ENCODE measurements at regions not wholly inside any gene's neighbourhood (a gene's known extent, or its start where the extent isn't known, plus 50 kb on each side); places are given as distances from the start of the nearest gene placed in this dataset.

DNA sequence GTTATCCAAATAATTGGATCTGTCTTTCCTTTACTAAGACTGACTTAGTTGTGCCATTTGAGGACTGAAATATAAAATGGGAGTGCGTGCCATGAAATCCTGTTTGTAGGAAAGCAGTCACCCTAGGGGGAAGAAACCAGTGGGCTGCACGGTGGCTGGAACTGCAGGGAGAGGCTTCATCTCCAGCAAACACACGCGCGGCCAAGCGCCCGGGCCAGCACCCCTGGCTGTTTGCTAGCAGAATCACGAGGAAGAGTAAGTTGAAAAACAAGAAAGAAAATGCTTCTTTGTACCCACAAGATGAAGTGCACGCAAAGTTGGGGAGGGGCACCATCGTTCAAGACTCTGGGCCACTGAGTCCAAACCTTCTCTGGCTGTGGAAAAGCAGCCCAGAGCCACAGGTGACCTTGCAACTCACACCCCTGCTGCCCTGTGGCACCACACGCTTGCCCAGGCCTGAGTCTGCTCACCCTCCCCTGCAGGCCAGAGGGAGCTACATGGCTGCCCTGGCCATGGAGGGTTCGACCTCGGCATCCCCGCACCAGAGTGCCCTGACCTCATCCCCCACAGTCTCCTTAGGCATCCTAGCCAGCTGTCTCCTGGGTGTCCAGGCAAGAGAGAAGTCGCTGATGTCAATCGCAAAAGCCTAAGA is 55.2 kb downstream of the IRX2 start:
- no peak for DNase-seq

DNA sequence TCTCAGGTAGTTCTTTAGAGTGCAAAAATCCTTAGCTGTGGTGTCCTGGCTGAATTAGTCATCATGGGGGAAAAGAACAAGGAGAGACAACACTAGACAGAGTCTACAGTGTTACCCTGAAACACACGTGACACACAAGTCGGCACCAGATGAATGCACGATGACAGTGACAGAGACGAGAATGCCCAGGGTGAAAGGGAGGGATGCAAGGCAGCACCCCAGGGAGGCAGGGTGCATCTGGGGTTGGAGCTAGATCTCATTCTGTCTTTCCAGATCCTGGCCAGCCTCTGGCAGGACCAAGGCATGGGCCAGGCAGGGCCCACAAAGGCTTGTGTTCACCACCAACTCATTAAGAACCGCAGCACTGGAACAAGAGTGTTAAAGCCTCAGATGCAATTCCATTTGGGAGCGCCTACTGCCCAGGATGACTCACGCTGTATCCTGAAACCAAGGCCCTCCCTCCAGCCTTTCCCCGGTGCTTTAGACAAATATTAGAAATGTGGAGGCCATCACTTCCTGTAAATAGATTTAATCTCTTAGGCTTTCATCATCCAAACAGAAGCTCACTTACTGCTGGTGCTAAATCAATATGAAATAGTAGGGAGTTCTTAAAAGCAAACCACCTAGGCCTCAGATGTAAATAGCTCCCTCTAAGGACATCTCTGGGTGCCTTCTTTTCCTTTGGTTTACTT is 56.1 kb downstream of the IRX2 start:
- no peak for DNase-seq

DNA sequence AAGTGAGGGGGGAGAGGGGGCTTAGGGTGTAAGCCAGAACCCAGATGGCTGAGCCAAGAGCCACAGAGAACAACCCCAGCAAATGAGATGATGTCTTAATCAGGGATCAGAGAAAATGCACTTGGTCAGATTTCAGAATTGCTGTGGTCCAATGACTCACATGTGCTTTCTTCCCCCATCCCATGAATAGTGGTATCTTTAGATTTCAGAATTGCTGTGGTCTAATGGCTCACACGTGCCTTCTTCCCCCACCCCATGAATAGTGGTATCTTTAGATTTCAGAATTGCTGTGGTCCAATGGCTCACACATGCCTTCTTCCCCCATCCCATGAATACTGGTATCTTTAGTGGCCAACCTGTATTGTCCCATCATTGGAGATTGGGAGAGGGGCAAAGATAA is 59.9 kb downstream of the IRX2 start:
- DNase-seq: no peak

DNA sequence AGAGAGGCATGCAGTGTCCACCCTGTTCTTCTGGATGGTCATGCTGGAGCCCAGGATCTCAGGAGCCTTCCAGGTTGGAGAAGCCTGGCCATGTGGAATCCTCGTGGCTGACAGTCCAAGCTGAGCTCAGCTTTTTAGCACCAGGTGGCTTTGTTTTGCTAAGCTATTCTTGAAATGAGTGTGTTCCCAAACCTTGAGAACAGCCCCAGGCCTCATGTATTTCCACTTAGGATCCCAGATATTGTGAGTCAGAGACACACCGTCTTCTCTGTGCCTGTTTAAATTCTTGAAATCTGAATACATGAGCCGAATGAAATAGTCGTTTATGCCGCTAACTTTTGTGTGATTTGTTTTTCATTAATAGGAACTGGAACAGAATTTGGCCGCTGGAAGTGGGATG is 61.2 kb downstream of the IRX2 start:
- no peak for DNase-seq

DNA sequence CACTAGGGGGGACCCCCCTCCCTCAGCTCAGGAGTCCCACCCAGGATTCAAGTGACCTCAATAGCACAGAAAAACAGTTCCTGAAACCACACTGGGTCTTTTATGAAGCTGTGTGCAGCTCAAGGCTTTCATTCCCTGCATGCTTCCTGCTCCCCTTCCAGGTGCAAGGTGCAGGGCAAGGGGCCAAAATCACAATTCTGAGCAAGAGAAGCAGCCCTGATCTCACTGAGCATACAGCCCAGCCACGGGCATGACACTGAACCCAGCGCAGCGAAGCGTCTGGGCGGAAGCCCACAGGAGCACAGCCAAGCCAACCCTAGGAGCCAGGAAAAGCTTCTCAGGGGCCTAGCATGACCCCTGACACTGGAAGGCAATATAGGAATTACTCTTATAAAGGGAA is 62.9 kb downstream of the IRX2 start:
- no peak for DNase-seq

DNA sequence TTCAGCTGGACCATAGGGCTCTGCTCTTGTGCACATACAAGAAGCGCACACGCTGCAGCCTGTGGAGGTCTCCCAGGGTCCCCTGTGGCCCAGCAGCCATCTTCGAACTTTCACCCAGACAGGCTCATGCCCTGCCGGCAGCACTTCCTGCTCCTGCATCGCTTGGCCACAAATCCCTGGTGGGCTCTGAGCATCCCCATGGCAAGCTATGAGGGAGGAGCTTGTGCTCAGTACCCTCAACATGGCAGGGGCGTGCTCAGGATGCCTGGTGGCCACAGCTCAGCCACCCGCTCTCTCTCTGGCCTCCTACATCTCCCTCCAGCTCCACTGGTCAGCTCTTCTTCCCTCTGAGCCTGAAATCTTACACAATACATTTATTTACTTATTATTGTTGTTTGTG is 63.7 kb downstream of the IRX2 start:
- no peak for DNase-seq

DNA sequence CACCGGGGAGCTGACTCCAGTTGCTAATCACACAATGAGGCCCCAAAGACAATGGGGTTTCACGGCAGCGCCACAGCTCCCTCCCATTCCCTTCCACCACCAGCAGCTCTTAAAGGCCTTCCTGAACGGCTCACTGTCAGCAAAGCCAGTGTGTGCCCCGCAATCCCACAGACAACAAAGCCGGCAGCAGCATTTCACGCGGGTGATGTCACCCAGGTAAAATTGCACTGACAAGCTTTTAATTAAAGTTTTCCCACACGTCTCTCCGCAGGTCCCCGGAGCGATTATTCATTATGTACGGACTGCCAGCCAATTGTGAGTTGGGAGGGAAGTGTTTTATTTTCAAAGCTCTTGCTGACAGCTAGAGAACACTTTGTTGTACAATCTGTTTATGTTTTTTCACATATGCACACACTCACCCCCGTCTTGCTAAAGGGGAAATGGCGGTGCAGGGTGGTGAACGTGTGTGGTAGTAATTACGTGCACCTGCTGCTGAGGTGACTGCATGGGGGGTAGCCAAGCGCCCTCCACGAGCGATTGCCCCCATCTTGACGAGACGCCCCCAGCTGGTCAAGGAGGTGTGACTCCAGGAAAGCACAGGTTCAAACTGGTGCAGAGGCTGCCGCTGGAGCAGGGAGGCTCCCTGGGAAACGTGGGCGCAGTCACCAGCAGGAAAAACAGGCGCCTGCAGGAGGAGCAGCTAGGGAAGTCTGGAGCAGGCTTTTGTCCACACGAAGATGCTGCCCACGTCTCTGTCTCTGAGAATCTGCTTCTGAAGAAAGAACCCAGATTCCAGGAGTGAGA is 65.0 kb downstream of the IRX2 start:
- DNase-seq: peak; percentile 18

DNA sequence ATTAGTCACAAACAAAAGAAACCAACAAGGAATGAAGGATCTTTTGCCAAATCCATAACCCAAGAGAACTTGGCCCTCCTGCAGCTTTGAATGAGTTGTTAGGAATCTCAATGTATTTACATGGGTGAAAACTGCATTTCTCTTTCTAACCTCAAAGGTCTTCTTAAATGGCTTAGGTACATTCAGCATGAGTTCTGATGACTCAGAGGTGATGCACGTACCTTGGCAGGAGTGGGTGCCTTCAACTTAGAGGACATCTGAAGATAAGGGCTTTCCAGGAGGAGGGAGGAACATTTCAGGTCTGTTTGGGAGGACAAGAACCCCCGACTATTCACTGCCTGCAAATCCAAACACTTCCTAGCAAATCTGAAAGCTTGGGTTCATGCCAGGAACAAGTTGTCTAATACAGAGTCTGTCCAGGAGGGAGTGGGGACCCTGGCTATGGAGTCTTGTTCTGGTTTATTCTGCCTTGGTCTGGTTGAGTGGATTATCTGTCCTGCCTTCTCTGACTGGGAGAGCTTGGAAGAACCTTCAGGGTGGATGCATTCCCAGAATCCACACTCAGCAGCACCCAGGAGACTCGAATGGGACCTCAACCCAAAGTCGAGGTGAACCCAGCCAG is 65.7 kb downstream of the IRX2 start:
- no peak for DNase-seq

DNA sequence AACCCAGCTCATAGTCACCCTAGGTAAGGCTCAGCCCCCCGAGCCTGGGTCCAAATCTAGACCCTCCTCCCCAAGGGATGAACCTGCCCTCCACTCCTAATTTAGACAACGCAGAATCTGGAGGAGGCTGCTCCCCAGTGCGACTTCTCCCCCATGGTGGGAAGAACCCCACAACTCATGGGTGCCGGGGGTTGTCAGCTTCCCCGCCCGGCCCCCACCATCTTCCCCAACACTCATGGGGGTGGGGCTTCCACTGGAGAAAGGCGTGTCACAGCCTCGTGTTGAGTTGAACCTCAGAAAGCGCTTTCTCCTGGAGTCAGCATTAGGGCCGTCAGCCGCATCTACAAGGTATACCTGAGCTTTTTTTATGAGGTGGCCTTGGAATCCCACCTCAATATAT is 66.9 kb downstream of the IRX2 start:
- no peak for DNase-seq

DNA sequence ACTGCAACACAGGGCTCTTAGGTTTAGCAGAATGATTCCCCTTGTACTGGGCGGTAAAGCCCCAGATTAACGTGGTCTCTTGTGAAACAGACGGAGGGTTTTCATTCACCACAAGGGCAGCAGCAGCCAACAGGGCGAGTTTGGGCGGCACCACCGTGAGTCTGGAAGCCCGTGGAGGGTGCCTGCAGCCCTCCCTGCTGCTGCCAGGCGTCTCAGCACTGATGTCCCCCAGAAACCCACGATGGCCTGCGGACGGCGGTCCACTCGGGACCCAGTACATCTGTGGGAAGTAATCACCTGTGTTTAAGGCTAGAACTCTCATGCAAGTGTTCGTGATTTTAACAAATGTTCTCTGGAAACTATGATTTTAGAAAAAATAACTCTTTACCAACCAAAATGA is 67.8 kb downstream of the IRX2 start:
- no peak for DNase-seq

DNA sequence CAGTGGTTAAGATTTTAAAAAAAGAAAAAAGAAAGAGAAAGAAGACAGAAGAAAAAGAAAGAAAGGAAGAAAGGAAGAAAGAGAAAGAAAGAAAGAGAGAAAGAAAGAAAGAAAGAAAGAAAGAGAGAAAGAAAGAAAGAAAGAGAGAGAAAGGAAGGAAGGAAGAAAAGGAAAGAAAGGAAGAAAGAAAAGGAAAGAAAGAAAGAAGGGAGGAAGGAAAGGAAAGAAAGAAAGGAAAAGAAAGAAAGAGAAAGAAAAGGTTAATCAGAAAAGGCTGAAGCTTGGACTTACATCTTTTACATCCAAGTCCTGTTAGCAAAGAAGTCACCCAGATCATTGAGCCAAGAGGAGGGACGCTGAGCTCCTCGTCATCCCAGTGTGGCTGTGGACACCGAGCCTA is 70.0 kb downstream of the IRX2 start:
- DNase-seq: no peak

DNA sequence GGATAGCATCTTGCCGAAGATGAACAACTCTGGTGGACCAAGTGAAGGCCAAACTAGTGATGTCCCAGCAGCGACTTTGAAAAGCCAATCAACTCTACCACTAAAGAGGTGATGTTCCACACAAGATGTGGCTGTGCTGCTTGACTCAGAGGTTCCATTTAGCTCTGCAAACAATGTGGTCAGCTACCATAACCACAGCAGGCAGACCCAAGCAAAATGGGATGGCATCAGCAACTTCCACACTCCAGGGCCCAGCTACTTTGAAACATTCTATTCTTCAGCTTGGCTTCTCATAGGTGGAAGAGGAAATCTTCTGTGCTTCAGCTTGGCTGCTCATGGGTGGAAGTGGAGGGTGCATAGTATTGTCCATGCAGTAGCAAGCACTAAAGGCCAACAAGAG is 70.5 kb downstream of the IRX2 start:
- no peak for DNase-seq

DNA sequence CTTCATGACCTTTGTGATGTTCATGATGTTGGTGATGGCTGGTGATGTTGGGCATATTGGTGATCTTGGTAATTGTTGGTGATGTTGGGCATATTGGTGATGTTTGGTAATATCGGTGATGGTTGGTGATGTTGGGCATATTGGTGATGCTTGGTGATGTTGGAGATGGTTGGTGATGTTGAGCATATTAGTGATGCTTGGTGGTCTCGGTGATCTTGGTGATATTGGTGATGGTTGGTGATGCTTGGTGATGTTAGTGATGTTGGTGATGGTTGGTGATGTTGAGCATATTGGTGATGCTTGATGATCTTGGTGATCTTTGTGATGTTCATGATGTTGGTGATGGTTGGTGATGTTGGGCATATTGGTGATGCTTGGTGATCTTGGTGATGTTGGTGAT is 73.8 kb downstream of the IRX2 start:
- no peak for DNase-seq

DNA sequence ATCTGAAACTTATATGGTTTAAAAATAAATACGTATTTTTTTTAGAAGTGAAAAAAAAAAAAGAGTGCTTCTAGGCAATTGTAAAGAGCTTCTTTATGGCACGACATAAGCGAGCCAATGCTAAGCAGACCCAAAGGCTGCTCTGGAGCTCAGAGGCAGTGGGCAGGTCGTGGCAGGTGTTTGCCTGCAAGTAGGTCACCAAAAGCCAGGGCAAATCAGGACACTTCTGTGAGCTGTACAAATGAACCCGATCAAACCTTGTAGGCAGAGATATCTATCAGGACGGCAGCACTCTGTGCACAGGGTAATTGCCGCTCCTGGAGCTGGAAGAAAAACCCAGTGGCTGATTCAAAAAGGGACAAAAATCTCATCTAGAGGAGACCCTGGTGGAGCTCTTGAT is 75.9 kb downstream of the IRX2 start:
- DNase-seq: no peak

DNA sequence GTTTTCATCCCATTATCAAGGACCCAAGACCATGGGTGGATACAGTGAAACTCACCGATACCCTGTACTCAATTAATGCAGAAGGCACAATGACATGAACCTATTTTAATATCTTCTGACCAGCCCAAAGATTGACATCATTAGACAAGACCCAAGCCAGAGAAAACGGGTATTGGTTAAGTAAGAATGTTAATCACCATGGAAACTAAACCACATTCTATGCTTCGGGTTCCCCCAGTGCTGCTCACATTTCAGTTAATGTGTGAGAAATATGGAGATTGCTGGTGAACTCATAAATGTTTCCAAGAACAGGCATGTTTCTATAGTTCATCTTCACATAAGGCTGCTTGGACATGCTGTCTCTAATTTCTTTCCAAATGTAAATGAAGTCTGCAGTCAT is 77.0 kb downstream of the IRX2 start:
- DNase-seq: no peak

DNA sequence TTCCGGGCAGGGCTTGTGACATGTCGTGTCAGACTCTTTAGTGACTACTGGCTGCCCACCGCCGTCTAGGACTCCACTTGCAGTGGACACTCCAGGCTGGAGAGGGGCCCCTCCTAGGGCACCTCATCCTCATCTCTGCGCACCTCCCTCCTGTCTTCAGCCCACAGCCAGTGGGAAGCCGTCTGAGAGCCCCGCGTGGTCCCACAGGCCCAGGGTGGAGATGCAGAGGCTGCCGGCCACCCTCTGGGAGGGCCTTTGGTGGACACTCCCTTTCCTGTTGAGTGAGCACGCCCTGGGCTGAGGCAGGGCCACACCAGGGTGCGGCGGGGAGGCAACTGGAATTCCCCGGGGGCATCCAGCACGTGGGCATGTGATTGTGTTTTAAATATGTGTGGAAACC is 80.5 kb downstream of the IRX2 start:
- DNase-seq: no peak

DNA sequence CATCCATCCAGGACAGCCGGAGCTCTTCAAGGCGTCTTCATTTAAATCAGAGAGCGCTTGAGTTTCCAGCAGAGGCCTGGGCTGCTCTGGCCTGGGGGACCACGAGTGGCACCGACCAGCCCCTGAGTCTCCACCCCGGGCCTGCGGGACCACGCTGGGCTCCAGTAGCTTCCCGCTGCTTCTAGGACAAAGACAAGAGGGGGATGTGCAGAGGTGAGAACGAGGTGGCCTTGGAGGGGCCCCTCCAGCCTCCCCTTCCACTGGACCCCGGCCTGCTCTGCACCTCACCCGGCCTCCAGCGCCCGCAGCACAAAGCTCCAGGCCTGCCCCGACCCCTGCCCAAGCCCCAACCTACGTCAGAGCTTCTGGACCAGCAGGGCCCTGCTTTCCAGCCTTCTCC is 81.6 kb downstream of the IRX2 start:
- DNase-seq: no peak

DNA sequence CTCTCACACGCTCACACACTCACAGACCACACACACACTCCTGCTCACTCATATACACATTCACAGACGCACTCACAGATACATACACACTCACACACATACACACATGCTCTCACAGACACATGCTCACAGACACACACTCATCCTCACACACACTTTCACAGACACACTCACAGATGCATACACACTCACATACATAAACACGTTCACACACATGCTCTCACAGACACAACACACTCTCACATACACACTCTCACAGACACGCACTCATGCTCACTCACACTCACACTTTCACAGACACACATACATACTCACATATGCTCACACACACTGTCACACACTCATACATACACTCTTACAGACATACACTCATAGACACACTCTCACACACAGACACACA is 82.2 kb downstream of the IRX2 start:
- no peak for DNase-seq

DNA sequence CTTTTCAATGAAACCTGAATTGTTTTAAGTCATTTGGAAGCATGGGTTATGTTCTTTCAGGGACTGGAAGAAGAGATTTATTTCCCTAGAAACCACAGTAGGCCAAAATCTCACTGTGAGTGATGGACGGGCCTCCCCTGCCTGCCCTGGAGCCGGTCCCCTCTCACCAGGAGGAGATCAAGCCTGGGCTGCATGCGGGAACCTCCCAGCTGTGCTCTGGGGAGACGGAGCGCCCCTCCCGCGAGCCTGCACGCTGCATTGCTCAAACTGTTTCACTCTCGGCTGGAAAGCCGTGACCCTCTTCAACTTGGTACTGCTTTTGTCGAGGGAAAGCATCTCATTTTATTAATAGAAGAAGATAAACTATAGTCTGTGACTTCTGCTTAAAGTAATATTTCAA is 85.4 kb downstream of the IRX2 start:
- no peak for DNase-seq

DNA sequence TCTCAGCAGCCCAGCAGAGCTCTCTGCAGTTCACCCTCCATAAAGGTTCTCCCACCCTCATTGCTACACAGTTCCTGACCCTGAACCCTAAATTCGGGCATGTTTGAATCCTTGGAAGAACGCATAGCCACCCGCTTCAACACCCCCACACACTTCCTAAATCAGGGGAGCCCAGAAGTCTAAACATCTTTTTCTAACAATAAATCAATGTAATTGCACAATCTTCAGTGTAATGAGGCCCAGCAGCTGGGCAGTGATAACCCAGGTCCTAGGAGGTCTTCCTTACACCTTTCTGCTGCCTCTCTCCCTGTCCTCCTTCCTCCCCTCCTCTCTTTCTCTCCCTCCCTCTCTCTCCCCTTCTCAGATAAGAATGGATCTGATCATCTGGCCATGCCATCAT is 88.0 kb downstream of the IRX2 start:
- DNase-seq: no peak

DNA sequence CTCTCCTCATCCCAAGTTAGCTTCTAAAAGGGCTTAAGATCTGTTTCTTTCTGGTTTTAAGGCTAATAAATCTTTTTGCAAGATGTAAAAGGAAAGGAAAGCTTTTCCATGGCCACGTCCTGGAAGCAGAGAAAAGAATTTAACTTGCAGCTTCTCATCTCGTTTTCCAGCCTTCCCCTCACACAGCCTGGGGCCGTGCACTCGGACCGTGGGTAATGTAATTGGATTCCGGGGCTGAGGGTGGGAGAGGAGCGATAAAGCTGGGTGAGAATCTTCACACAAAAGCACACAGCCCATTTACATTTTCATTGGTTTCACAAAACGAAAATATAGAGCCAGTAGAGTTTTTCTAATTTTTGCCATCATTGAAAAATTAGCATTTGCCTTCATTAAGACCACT is 91.2 kb downstream of the IRX2 start:
- no peak for DNase-seq

DNA sequence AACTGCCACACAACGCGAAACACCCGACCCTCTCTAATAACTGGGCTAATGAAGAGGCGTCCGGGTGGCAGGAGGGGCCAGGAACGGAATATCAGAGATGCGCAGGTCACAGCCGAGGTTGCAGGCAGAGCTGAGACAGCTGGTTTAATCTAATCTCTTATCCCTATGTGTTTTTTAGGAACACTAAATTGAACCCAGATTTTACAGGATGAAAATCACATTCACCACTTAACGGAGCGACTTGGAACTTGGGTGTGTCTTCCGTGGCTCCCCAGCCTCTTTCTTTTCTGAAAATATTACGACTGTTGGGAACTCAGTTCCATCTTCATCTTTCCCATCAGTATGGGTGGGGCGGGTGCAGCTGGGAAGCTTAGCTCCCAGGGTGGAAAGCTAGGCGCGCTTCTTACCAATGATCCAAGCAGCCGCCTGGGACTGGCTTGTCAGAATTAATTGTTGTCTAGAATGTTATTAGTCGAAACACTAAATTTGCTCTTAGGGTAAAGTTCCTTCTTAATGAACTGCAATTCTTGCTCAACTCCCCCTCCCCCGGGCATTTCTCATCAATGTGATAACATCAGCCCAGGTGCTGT is 92.5 kb downstream of the IRX2 start:
- DNase-seq: no peak

DNA sequence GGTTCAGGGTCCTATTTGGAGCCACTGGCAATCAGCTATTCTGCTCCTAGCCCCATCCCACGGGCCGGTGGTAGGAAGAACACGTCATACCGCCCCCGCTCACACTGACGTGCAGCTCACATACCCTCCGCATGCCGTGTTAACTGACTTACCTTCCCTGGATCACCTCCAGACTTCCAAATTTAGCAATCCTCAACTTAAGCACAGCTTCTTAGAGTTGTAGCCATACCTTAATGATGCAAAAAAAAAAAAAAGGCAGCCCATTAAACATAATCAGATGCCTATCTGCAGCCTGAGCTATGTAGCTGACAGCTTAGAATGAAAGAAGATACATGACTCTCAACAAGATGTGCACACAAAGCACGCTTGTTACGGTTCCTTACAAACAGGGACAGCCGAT is 93.0 kb downstream of the IRX2 start:
- DNase-seq: no peak

DNA sequence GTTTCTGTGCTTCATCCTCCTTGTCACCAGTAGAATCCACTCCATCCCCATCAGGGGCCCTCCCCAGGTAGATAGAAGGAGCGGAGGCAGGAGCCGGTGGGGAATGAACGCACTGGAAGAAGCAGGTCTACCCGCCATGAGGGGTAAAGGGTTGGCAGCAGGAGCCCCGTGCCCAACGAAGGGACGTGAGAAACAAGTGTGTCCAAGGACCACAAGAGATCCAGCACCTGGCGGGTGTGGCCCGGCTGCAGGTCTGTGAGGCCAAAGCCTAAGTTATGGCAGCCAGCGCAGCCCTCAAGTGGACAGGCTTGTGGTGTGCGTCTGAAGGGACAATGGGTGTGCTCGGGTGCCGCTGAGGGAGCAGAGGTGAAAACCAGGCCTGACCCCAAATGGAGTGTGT is 94.3 kb downstream of the IRX2 start:
- DNase-seq: no peak

All from NCI-H1436 (cell line).